C4-2B (cell line): ENCODE measurements at regions not wholly inside any gene's neighbourhood (a gene's known extent, or its start where the extent isn't known, plus 50 kb on each side); places are given as distances from the start of the nearest gene placed in this dataset.

Experiments used
- H3K27ac ChIP-seq: fragments of 450-650 bp; 2 replicates; pipeline ENCODE4 v1.5.1; 2017
- ZFX ChIP-seq: fragments of 450-650 bp; IDR thresholded peaks from 2 replicates; pipeline ENCODE4 v1.6.1; 2017
- TF ChIP-seq, protein P1 (sequence below): fragments of 450-650 bp; conservative IDR thresholded peaks from 2 replicates; pipeline ENCODE4 v1.5.1; 2017; ENCODE audit warnings: mild to moderate bottlenecking

- no peak for TF ChIP-seq ZFX
- TF ChIP-seq, protein P1, sequence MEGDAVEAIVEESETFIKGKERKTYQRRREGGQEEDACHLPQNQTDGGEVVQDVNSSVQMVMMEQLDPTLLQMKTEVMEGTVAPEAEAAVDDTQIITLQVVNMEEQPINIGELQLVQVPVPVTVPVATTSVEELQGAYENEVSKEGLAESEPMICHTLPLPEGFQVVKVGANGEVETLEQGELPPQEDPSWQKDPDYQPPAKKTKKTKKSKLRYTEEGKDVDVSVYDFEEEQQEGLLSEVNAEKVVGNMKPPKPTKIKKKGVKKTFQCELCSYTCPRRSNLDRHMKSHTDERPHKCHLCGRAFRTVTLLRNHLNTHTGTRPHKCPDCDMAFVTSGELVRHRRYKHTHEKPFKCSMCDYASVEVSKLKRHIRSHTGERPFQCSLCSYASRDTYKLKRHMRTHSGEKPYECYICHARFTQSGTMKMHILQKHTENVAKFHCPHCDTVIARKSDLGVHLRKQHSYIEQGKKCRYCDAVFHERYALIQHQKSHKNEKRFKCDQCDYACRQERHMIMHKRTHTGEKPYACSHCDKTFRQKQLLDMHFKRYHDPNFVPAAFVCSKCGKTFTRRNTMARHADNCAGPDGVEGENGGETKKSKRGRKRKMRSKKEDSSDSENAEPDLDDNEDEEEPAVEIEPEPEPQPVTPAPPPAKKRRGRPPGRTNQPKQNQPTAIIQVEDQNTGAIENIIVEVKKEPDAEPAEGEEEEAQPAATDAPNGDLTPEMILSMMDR, result no peak
- no peak overlapping the region for H3K27ac ChIP-seq
Observed at GRCh38 chr11:38968951-38969350, 2370.9 kb upstream of the RAG2 start.

DNA sequence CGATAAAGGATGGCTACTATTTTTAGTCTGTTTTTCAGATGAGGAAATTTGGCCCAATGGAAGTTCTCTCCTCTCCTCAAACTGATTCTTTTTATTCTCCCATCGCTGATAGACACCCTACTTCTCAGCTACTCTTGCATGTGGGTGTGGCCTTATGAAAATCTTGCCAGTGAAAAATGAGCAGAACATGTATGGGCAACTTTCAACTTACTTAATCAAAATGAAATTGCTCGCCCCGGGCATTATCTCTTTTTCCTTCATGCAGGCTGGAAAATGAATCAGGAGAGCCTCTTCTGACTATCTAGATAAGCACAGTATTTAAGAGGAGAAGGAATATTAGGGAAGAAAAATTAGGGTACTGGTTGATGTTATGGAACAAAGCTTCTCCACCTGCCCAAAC, 2354.7 kb upstream of the RAG2 start:
- no peak for TF ChIP-seq ZFX
- TF ChIP-seq, protein P1, result no peak
- no peak overlapping the region for H3K27ac ChIP-seq

DNA sequence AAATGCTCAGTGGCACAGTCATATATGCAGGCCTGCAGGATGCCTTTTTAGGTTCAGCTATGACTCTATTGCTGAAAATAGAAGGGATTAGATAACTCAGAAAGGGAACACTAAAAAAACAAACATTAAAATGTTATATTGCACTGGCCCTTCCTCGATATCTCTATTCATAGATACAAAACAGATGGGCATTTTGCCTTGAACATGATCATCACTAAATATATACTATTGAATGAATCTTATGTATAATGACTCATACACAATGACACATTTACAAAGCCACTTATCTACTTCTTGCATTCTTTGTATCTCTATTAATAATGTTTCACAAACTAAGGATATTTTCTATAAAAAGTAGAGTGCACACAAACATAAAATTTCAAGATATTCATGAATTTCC, 2352.8 kb upstream of the RAG2 start:
- no peak overlapping the region for H3K27ac ChIP-seq
- TF ChIP-seq, protein P1, result no peak
- TF ChIP-seq ZFX, result no peak

DNA sequence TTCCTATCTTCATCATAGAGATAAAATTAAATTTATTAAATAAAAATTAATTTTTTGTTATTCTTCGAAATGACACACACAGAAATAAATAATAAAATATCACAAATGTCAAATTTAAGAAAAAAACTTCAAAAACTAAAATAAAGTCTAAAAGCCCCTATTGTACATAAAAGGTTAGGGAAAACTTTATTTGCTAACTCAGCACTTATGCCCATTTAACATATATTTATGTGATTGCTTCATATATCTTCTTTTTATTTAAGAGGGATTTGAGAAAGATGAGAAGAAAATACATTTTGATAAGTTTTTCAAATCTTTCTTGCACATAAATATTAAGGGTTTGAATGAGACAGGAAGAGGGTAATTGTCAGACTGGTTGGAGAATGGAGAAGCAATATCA, 2350.4 kb upstream of the RAG2 start:
- no peak for TF ChIP-seq ZFX
- TF ChIP-seq, protein P1, result no peak
- no peak overlapping the region for H3K27ac ChIP-seq

DNA sequence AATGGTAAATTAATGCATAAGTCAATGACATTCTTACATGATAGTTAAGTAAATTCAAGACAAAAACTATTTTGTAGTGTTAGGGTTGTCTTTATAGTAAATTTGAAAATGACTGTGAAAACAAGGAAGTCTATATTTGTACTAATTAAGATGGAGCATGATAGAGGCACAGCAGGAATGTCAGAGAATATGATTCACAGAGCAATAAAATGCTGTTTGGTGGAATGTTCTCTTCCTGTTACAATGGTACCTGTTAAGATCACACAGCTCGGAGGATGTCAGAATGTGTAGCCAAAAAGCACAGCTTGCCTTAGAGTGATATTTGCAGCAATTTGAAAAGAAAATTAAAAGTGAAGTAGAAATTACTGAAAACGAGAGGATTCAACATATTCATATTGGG, 2339.7 kb upstream of the RAG2 start:
- no peak overlapping the region for H3K27ac ChIP-seq
- TF ChIP-seq, protein P1, result no peak
- no peak for TF ChIP-seq ZFX

- H3K27ac ChIP-seq, result no peak overlapping the region
- no peak for TF ChIP-seq ZFX
- TF ChIP-seq, protein P1, result no peak
Observed at GRCh38 chr11:38935941-38936340, 2337.9 kb upstream of the RAG2 start.

- no peak for TF ChIP-seq ZFX
- TF ChIP-seq, protein P1, result no peak
- H3K27ac ChIP-seq, result no peak overlapping the region
Observed at GRCh38 chr11:38927993-38928392, 2330.0 kb upstream of the RAG2 start.
